ENCODE measurements at regions not wholly inside any gene's neighbourhood (a gene's known extent, or its start where the extent isn't known, plus 50 kb on each side); places are given as distances from the start of the nearest gene placed in this dataset.

GRCh38 chr16:64011650-64012049 is 1110.2 kb downstream of the CDH11 start:
- no peak overlapping the region for H2AK5ac ChIP-seq (ENCODE audit: insufficient read length, low read length)
- no peak overlapping the region for H4K91ac ChIP-seq (ENCODE audit: insufficient read length, low read depth, low read length)
- H2BK5ac ChIP-seq (ENCODE audit: insufficient read length, low read length) = no peak overlapping the region
- no peak for DNase-seq
- no peaks in the 10 kb centered on the region for H3K79me1 ChIP-seq (ENCODE audit: insufficient read depth, low read depth, low read length, poor library complexity, severe bottlenecking)
- H4K8ac ChIP-seq (replicated peaks; ENCODE audit: insufficient read length, low read depth, low read length) = no peak overlapping the region
- H2BK20ac ChIP-seq (ENCODE audit: low read depth, low read length, poor library complexity, severe bottlenecking) = no peak overlapping the region
- H2AFZ ChIP-seq (ENCODE audit: low read length) = no peak overlapping the region
- H4K5ac ChIP-seq (ENCODE audit: insufficient read length, low read depth, low read length) = no peak overlapping the region
- no peak overlapping the region for H3K14ac ChIP-seq (ENCODE audit: insufficient read depth, low read length)
- H3K23ac ChIP-seq (ENCODE audit: insufficient read length, low read depth, low read length) = no peak overlapping the region
- H3K27me3 Mint-ChIP-seq (ENCODE audit: low read depth) = no peaks in the 10 kb centered on the region
- H2BK120ac ChIP-seq (ENCODE audit: low read depth, low read length, poor library complexity, severe bottlenecking) = no peak overlapping the region
- H2BK12ac ChIP-seq (ENCODE audit: insufficient read length, low read depth, low read length) = no peak overlapping the region
- no peaks in the 10 kb centered on the region for H3K9me3 ChIP-seq (ENCODE audit: control insufficient read depth, low read depth, low read length)
- no peaks in the 10 kb centered on the region for H3K27me3 ChIP-seq (ENCODE audit: insufficient read depth, low read length)
- H3K27ac Mint-ChIP-seq = no peak overlapping the region; a peak in 1 of 7 replicates
- peaks cover 5 to 10% of the 10 kb centered on the region in 2 experiments; a peak in 3 of 5 replicates for H3K9me3 Mint-ChIP-seq
- peaks cover 3 to 11% of the 10 kb centered on the region in 2 experiments; a peak in 2 of 4 replicates for H3K4me1 Mint-ChIP-seq
- no peaks in the 10 kb centered on the region for H4K20me1 ChIP-seq (ENCODE audit: control insufficient read depth, insufficient read depth, insufficient read length)
- no CpG with 5 or more reads among the region's 2 CpGs for WGBS (ENCODE audit: extremely low coverage, insufficient read length, low lambda C conversion rate)
- no peak overlapping the region for H3K56ac ChIP-seq (ENCODE audit: insufficient read length, low read depth, low read length)
- no peak overlapping the region for H3K4ac ChIP-seq (ENCODE audit: low read depth, low read length)
- no peak overlapping the region for H3K27ac ChIP-seq (ENCODE audit: insufficient read length, low read depth, low read length)
- no peak for TF ChIP-seq CTCF (conservative IDR thresholded peaks at IDR 0.05)
- H3K4me2 ChIP-seq (ENCODE audit: insufficient read depth, insufficient read length, low read length) = no peak overlapping the region
- H3K4me3 Mint-ChIP-seq = no peak overlapping the region
- no peaks in the 10 kb centered on the region for H3K79me2 ChIP-seq (ENCODE audit: insufficient read depth, low read length)
- no peaks in the 10 kb centered on the region for H3K4me1 ChIP-seq (ENCODE audit: insufficient read depth, low read length)
- H3K9ac ChIP-seq (ENCODE audit: extremely low read depth, insufficient read length, low read length) = no peak overlapping the region
- H3K36me3 Mint-ChIP-seq (ENCODE audit: insufficient read depth in 1 of 3, low read depth in 3 of 3) = peaks cover 0 to 12% (median 2%) of the 10 kb centered on the region in 3 experiments; a peak in 4 of 7 replicates
- H3K23me2 ChIP-seq (ENCODE audit: insufficient read length, low read depth, low read length, poor library complexity, severe bottlenecking) = no peaks in the 10 kb centered on the region
- H3K18ac ChIP-seq (ENCODE audit: insufficient read length, low read depth, low read length) = no peak overlapping the region
- no peak overlapping the region for H2BK15ac ChIP-seq (ENCODE audit: low read depth, low read length)
- H3T11ph ChIP-seq (ENCODE audit: low read length) = no peak overlapping the region

Data from H9 (cell line).